Peyer's patch (tissue), 4 donors: ENCODE measurements at regions not wholly inside any gene's neighbourhood (a gene's known extent, or its start where the extent isn't known, plus 50 kb on each side); places are given as distances from the start of the nearest gene placed in this dataset.

Experiments used
- DNase-seq, 3 donors: peaks; one replicate each; pipeline ENCODE4 v3.0.0-alpha.2; 2017 to 2019
- H3K27ac ChIP-seq, 4 donors: fragments of 200-600 bp; sonication (generic); one replicate each; pipeline ENCODE4 v1.5.1; 2016 to 2019
- H3K27me3 ChIP-seq, 2 donors: fragments of 200-600 bp; sonication (generic); one replicate each; pipeline ENCODE4 v1.5.1; 2019
- H3K36me3 ChIP-seq, 3 donors: fragments of 200-600 bp; sonication (generic); one replicate each; pipeline ENCODE4 v1.5.1; 2016 to 2019
- H3K4me1 ChIP-seq, 4 donors: fragments of 200-600 bp; sonication (generic); one replicate each; pipeline ENCODE4 v1.5.1; 2016 to 2019
- H3K4me3 ChIP-seq, 4 donors: fragments of 200-600 bp; sonication (generic); 1 replicate in 3 of 4; 2 replicates in 1 of 4; pipeline ENCODE4 v1.5.1; 2016 to 2019; ENCODE audit warnings: mild to moderate bottlenecking in 1 of 4
- H3K9me3 ChIP-seq, 4 donors: fragments of 200-600 bp; sonication (generic); one replicate each; pipeline ENCODE4 v1.5.1; 2016 to 2019; ENCODE audit warnings: mild to moderate bottlenecking in 1 of 4
- POLR2A ChIP-seq, 2 donors: fragments of 450-650 bp; IDR thresholded peaks; one replicate each; pipeline ENCODE4 v1.5.1; 2017; ENCODE audit warnings: antibody characterized with exemption in 2 of 2, mild to moderate bottlenecking in 2 of 2, moderate library complexity in 2 of 2
- TF ChIP-seq, protein P1 (sequence below), 6 experiments: fragments of 450-650 bp in 4 of 6; fragments of 200-600 bp in 2 of 6; sonication (generic) in 1 of 6; IDR thresholded peaks; one replicate each; pipeline ENCODE4 v1.5.1; 2017 to 2019; ENCODE audit warnings: antibody characterized with exemption in 6 of 6, mild to moderate bottlenecking in 3 of 6, moderate library complexity in 1 of 6

DNA sequence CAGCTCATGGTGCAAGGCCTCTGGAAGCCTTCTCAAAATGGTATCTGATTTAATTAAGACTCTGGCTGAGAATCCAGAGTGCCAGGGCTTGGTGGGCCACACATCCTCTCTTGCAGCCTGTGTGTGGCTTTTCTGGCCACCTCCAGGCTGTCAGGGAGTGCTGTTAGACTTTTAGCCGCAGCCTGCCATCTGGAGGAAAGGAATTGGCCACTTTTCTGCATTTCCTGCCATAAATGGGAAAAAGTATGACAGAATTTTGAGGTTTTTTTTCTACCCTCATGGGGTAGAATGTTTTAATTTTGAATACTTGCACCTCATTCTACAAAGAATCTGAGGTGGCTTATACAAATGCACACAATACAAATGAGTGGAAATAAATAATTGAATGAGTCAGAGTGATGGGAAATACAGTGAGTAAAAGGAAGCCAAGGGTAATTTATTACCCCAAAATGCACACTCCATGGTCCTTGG lies 218.4 kb downstream of the ADAMTS15 start:
- H3K9me3 ChIP-seq = no peaks in the 10 kb centered on the region
- no peak for DNase-seq
- TF ChIP-seq, protein P1, sequence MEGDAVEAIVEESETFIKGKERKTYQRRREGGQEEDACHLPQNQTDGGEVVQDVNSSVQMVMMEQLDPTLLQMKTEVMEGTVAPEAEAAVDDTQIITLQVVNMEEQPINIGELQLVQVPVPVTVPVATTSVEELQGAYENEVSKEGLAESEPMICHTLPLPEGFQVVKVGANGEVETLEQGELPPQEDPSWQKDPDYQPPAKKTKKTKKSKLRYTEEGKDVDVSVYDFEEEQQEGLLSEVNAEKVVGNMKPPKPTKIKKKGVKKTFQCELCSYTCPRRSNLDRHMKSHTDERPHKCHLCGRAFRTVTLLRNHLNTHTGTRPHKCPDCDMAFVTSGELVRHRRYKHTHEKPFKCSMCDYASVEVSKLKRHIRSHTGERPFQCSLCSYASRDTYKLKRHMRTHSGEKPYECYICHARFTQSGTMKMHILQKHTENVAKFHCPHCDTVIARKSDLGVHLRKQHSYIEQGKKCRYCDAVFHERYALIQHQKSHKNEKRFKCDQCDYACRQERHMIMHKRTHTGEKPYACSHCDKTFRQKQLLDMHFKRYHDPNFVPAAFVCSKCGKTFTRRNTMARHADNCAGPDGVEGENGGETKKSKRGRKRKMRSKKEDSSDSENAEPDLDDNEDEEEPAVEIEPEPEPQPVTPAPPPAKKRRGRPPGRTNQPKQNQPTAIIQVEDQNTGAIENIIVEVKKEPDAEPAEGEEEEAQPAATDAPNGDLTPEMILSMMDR (IDR thresholded peaks at IDR 0.05) = peak in 1 of 6 experiments; percentile 5
- TF ChIP-seq POLR2A (IDR thresholded peaks at IDR 0.05) = no peak

DNA sequence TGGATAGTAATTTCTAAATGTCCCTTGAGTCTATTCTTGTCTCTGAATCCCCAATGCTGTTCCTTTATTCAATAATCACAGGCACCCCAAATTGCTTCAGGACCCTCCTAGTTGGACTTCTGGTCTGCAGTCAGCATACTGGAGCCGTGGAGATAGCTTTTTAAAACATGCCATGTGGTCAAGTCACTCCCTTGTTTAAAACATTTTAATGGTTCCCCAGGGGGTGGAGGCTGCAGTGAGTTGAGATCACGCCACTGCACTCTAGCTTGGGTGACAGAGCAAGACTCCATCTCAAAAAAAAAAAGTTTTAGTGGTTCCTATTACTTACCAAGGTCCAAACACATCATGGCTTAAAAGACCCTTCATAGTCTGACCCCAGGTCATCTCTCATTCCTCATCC lies 220.3 kb downstream of the ADAMTS15 start:
- no peaks in the 10 kb centered on the region for H3K9me3 ChIP-seq
- TF ChIP-seq, protein P1 (IDR thresholded peaks at IDR 0.05) = no peak
- no peak for TF ChIP-seq POLR2A (IDR thresholded peaks at IDR 0.05)
- peaks cover 0 to 8% (median 0%) of the 10 kb centered on the region in 4 donors for H3K4me1 ChIP-seq
- no peaks in the 10 kb centered on the region for H3K27me3 ChIP-seq
- no peak for DNase-seq
- H3K4me3 ChIP-seq = no peak overlapping the region
- no peaks in the 10 kb centered on the region for H3K36me3 ChIP-seq
- H3K27ac ChIP-seq = no peak overlapping the region

More for the DNA sequence above, 218.4 kb downstream of the ADAMTS15 start:
- no peaks in the 10 kb centered on the region for H3K27me3 ChIP-seq
- no peak overlapping the region for H3K4me3 ChIP-seq
- no peaks in the 10 kb centered on the region for H3K4me1 ChIP-seq
- H3K27ac ChIP-seq = no peak overlapping the region
- no peaks in the 10 kb centered on the region for H3K36me3 ChIP-seq

DNA sequence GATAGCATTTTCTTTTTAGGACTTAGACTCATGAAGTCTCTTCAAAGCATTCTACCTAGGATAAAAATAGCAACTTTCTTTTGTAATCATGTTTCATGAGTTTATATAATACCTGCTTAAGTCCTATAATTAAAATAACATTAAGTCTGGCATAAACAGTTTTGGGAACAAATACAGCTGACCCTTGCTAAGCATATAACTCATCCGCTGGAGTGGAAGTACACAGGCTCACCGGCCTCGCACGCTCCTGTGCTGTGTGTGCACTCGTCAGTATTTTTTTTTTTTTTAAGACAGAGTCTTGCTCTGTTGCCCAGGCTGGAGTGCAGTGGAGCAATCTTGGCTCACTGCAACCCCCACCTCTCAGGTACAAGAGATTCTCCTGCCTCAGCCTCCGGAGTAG lies 221.8 kb downstream of the ADAMTS15 start:
- H3K27me3 ChIP-seq = no peaks in the 10 kb centered on the region
- TF ChIP-seq POLR2A (IDR thresholded peaks at IDR 0.05) = no peak
- TF ChIP-seq, protein P1 (IDR thresholded peaks at IDR 0.05) = no peak
- no peaks in the 10 kb centered on the region for H3K36me3 ChIP-seq
- no peaks in the 10 kb centered on the region for H3K9me3 ChIP-seq
- no peak overlapping the region for H3K4me3 ChIP-seq
- H3K27ac ChIP-seq = peak overlapping the region in 1 of 4 donors; percentile 75
- DNase-seq = no peak
- H3K4me1 ChIP-seq = peaks cover 0 to 8% (median 0%) of the 10 kb centered on the region in 4 donors

DNA sequence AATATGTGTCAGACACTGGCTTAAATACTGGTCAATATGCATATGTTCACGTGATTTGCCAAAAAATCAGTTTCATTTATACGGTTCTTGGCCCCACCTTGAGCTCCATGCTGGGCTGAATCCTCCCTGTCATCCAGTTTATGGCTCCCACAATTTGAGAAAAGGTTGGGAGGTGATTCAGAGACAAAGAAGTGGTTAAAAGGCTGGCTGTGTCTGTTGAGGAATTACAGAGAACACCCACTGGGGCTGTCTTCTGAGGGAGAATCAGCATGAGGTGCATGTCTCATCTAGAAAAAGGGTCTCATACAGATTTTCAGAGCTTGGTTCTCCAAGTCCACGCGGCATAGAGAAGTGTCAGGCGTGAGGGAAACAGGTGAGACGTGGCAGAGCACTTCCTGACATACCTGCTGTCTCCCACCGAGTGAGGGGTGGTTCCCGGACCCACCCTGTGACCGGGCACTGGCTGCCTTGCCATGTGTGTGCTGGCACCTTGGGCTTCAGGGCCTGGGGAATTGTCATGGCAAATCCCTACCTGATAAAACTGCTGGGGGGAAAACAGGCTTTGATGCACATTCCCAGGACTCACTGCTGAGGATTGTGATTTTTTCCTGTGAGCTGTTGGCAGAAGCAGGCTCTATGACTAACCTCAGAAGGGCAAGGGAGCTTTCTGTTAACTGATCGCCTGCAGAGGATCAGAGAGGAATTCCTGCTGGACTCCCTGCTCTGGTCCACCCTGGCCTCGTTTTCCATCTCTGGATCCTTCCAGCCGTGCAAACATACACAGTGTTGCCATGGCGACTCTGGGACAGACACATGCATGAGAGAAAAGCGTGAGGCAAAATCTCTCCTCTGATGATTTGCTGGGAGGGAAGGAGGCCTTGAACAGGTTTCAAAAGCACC lies 223.6 kb downstream of the ADAMTS15 start:
- H3K27ac ChIP-seq = peak overlapping the region in 1 of 4 donors; percentile 75
- H3K36me3 ChIP-seq = no peaks in the 10 kb centered on the region
- H3K4me1 ChIP-seq = peaks cover 0 to 8% (median 0%) of the 10 kb centered on the region in 4 donors
- DNase-seq = peak in 1 of 3 donors; percentile 52
- H3K9me3 ChIP-seq = no peaks in the 10 kb centered on the region
- TF ChIP-seq, protein P1 (IDR thresholded peaks at IDR 0.05) = no peak
- no peak for TF ChIP-seq POLR2A (IDR thresholded peaks at IDR 0.05)
- H3K4me3 ChIP-seq = no peak overlapping the region
- no peaks in the 10 kb centered on the region for H3K27me3 ChIP-seq

DNA sequence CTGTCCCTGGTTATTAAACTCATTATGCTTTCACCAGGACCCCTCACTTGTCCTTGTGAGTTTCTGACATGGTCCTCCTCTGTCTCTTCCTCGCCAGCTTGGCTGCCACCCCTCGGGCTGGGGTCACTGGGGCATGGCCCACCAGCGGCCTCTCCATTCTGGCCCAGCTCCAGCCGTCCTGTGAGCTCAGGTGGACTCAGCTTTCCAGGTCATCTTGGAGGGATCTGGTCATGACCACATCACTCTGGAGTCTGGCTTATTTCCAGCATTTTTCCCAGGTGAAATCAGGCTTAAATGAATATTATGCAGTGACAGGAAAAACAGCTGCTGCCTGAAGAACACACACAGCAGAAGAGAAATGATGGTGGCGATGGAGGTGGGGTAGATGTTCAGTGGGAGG lies 224.5 kb downstream of the ADAMTS15 start:
- H3K9me3 ChIP-seq = no peaks in the 10 kb centered on the region
- no peak for DNase-seq
- peaks cover 0 to 8% (median 0%) of the 10 kb centered on the region in 4 donors for H3K4me1 ChIP-seq
- peak overlapping the region in 1 of 4 donors; percentile 75 for H3K27ac ChIP-seq
- no peaks in the 10 kb centered on the region for H3K27me3 ChIP-seq
- no peak for TF ChIP-seq POLR2A (IDR thresholded peaks at IDR 0.05)
- TF ChIP-seq, protein P1 (IDR thresholded peaks at IDR 0.05) = no peak
- H3K36me3 ChIP-seq = no peaks in the 10 kb centered on the region
- no peak overlapping the region for H3K4me3 ChIP-seq
